Cardiac muscle cell (in vitro differentiated cells and primary cell): ENCODE measurements at regions not wholly inside any gene's neighbourhood (a gene's known extent, or its start where the extent isn't known, plus 50 kb on each side); places are given as distances from the start of the nearest gene placed in this dataset.

Experiments
- DNase-seq, 2 donors: peaks; one replicate each; pipeline versions ENCODE4 v3.0.0 to v3.0.0-alpha.2; 2010 to 2017; ENCODE audit warnings: low read depth in 1 of 2, low spot score in 1 of 2
- H3K27ac ChIP-seq: fragments of 200-600 bp; sonication (generic); 2 replicates; pipeline ENCODE4 v1.5.1; 2016
- H3K27me3 ChIP-seq: fragments of 200-600 bp; sonication (generic); 2 replicates; pipeline ENCODE4 v1.6.0; 2016; ENCODE audit warnings: control low read depth
- H3K36me3 ChIP-seq: fragments of 200-600 bp; sonication (generic); 2 replicates; pipeline ENCODE4 v1.5.1; 2016; ENCODE audit warnings: control low read depth
- H3K4me1 ChIP-seq: fragments of 200-600 bp; sonication (generic); 2 replicates; pipeline ENCODE4 v1.8.1; 2017; ENCODE audit warnings: low read depth, mild to moderate bottlenecking, mixed run types
- H3K4me3 ChIP-seq: fragments of 200-600 bp; sonication (generic); 2 replicates; pipeline ENCODE4 v1.5.1; 2016; ENCODE audit warnings: mild to moderate bottlenecking
- H3K9me3 ChIP-seq: fragments of 200-600 bp; sonication (generic); 2 replicates; pipeline ENCODE4 v1.5.1; 2017; ENCODE audit warnings: low read depth, mild to moderate bottlenecking, control low read depth
- TF ChIP-seq, protein P1 (sequence below): IDR thresholded peaks from 2 replicates; pipeline ENCODE4 v1.5.1; 2012; ENCODE audit warnings: low read depth, mild to moderate bottlenecking, low read length

DNA sequence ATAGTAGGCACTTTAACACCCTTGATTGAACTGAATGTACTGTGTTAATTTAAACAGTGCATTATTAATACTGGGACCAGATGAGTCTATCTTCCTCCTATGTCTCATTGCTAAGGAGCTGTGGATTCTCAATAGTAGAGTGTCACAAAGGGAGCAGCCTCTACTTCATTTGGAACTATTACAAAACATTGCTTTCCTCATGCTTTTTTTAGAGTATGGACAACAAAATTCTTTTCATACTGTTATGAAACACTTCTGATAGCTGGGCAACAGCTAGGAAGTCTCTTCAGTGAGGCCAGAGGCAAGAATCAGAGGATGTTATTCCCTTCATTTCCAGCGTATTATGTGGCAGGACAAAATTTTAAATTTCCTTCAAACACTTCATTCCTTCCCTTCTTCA lies 160.8 kb downstream of the FBXO8 start:
- TF ChIP-seq, protein P1, sequence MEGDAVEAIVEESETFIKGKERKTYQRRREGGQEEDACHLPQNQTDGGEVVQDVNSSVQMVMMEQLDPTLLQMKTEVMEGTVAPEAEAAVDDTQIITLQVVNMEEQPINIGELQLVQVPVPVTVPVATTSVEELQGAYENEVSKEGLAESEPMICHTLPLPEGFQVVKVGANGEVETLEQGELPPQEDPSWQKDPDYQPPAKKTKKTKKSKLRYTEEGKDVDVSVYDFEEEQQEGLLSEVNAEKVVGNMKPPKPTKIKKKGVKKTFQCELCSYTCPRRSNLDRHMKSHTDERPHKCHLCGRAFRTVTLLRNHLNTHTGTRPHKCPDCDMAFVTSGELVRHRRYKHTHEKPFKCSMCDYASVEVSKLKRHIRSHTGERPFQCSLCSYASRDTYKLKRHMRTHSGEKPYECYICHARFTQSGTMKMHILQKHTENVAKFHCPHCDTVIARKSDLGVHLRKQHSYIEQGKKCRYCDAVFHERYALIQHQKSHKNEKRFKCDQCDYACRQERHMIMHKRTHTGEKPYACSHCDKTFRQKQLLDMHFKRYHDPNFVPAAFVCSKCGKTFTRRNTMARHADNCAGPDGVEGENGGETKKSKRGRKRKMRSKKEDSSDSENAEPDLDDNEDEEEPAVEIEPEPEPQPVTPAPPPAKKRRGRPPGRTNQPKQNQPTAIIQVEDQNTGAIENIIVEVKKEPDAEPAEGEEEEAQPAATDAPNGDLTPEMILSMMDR = no peak
- Histone ChIP-seq H3K27ac (no peak overlapping the region), H3K9me3 (no peaks in the 10 kb centered on the region), H3K27me3 (no peaks in the 10 kb centered on the region), H3K4me1 (peaks cover 13% of the 10 kb centered on the region), H3K36me3 (no peaks in the 10 kb centered on the region), H3K4me3 (no peak overlapping the region)
- DNase-seq = peak in 1 of 2 donors; percentile 76

- Histone ChIP-seq H3K27ac (no peak overlapping the region), H3K4me1 (peaks cover 13% of the 10 kb centered on the region), H3K9me3 (no peaks in the 10 kb centered on the region), H3K27me3 (no peaks in the 10 kb centered on the region), H3K4me3 (peak overlapping the region; percentile 19), H3K36me3 (no peaks in the 10 kb centered on the region)
- DNase-seq = peak; percentile 67 to 92
- TF ChIP-seq, protein P1 = peak; percentile 56
Measured at GRCh38 chr4:174120446-174121295, 162.8 kb downstream of the FBXO8 start.

- Histone ChIP-seq H3K9me3 (no peaks in the 10 kb centered on the region), H3K4me3 (peak overlapping the region; percentile 19), H3K36me3 (no peaks in the 10 kb centered on the region), H3K27ac (no peak overlapping the region), H3K4me1 (peaks cover 13% of the 10 kb centered on the region), H3K27me3 (no peaks in the 10 kb centered on the region)
- DNase-seq = peak in 1 of 2 donors; percentile 5
- TF ChIP-seq, protein P1 = no peak
Measured at GRCh38 chr4:174119830-174120229, 163.6 kb downstream of the FBXO8 start.

GRCh38 chr4:174119051-174119450 lies 164.4 kb downstream of the FBXO8 start:
- Histone ChIP-seq H3K27ac (no peak overlapping the region), H3K27me3 (no peaks in the 10 kb centered on the region), H3K4me1 (peaks cover 13% of the 10 kb centered on the region), H3K9me3 (no peaks in the 10 kb centered on the region), H3K36me3 (no peaks in the 10 kb centered on the region), H3K4me3 (no peak overlapping the region)
- TF ChIP-seq, protein P1 = no peak
- peak in 1 of 2 donors; percentile 87 for DNase-seq

DNA sequence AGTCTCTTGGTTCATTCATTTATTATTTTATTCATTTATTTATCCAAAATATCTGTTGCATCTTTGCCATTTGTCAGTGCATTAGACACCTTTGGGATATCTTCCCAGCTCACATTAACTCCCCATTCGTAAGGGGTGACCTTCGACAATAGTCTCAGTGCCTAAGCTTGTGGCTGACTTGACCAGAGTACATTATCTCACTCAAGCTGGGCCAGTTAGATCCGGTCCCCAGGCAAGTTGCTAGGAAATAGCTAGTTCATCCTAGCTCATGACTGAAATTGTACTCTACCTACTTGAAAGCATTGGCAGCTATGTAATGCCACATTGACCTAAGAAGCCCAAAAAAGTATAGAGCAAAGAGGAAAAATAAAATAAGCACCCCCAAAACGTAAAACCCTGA lies 165.3 kb downstream of the FBXO8 start:
- H3K27ac ChIP-seq = no peak overlapping the region
- H3K4me3 ChIP-seq = no peak overlapping the region
- peaks cover 12% of the 10 kb centered on the region for H3K4me1 ChIP-seq
- TF ChIP-seq, protein P1 = no peak
- H3K9me3 ChIP-seq = no peaks in the 10 kb centered on the region
- no peaks in the 10 kb centered on the region for H3K27me3 ChIP-seq
- no peak for DNase-seq
- no peaks in the 10 kb centered on the region for H3K36me3 ChIP-seq
